MM.1S (cell line): ENCODE measurements at regions not wholly inside any gene's neighbourhood (a gene's known extent, or its start where the extent isn't known, plus 50 kb on each side); places are given as distances from the start of the nearest gene placed in this dataset.

Experiments
- DNase-seq: peaks from one replicate; pipeline ENCODE4 v3.0.0-alpha.2; 2015
- H2AFZ ChIP-seq: fragments of 300-600 bp; sonication (generic); 2 replicates; pipeline ENCODE4 v1.6.0; 2016; ENCODE audit warnings: antibody characterized with exemption, low read length
- H3F3A ChIP-seq: fragments of 300-600 bp; sonication (generic); 2 replicates; pipeline ENCODE4 v1.6.1; 2016; ENCODE audit warnings: mild to moderate bottlenecking, antibody characterized with exemption, low read length, moderate library complexity, mixed read lengths; ENCODE audit not compliant: insufficient read depth
- H3K27ac ChIP-seq: fragments of 300-600 bp; sonication (generic); 2 replicates; pipeline ENCODE4 v1.5.1; 2016; ENCODE audit warnings: mild to moderate bottlenecking, low read length
- H3K27me3 ChIP-seq: fragments of 300-600 bp; sonication (generic); replicated peaks from 2 replicates; pipeline ENCODE4 v1.6.0; 2016; ENCODE audit warnings: low read length; ENCODE audit not compliant: insufficient read depth
- H3K36me3 ChIP-seq: fragments of 300-600 bp; sonication (generic); replicated peaks from 2 replicates; pipeline ENCODE4 v1.6.1; 2016; ENCODE audit warnings: mild to moderate bottlenecking, low read length, mixed read lengths; ENCODE audit not compliant: insufficient read depth
- H3K4me1 ChIP-seq: fragments of 300-600 bp; sonication (generic); 2 replicates; pipeline ENCODE4 v1.6.1; 2016; ENCODE audit warnings: low read length, mixed read lengths
- H3K4me2 ChIP-seq: fragments of 300-600 bp; sonication (generic); 2 replicates; pipeline ENCODE4 v1.6.0; 2016; ENCODE audit warnings: low read depth, low read length
- H3K4me3 ChIP-seq: fragments of 300-600 bp; sonication (generic); 2 replicates; pipeline ENCODE4 v1.5.1; 2016; ENCODE audit warnings: low read length, mixed read lengths
- H3K79me2 ChIP-seq: fragments of 300-600 bp; sonication (generic); 2 replicates; pipeline ENCODE4 v1.6.1; 2016; ENCODE audit warnings: mixed run types, low read length, mixed read lengths
- H3K9ac ChIP-seq: fragments of 300-600 bp; sonication (generic); 2 replicates; pipeline ENCODE4 v1.6.1; 2016; ENCODE audit warnings: low read length, mixed read lengths
- H3K9me2 ChIP-seq: fragments of 300-600 bp; sonication (generic); replicated peaks from 2 replicates; pipeline ENCODE4 v1.6.1; 2016; ENCODE audit warnings: mild to moderate bottlenecking, low read length, mixed read lengths; ENCODE audit not compliant: insufficient read depth
- H3K9me3 ChIP-seq: fragments of 300-600 bp; sonication (generic); replicated peaks from 2 replicates; pipeline ENCODE4 v1.6.1; 2016; ENCODE audit warnings: mild to moderate bottlenecking, low read length, mixed read lengths; ENCODE audit not compliant: insufficient read depth
- H4K20me1 ChIP-seq: fragments of 300-600 bp; sonication (generic); 2 replicates; pipeline ENCODE4 v1.6.1; 2016; ENCODE audit warnings: mild to moderate bottlenecking, low read length, moderate library complexity, mixed read lengths; ENCODE audit not compliant: insufficient read depth
- CTCF ChIP-seq: fragments of 300-600 bp; sonication (generic); IDR thresholded peaks from 2 replicates; pipeline ENCODE4 v1.5.1; 2016; ENCODE audit warnings: antibody characterized with exemption, low read length, mixed read lengths
- EZH2 ChIP-seq: fragments of 300-600 bp; sonication (generic); optimal IDR thresholded peaks from 2 replicates; pipeline ENCODE3; 2017; ENCODE audit warnings: low read depth, mild to moderate bottlenecking, antibody characterized with exemption, low read length, mixed read lengths
- EZH2phosphoT487 ChIP-seq: fragments of 300-600 bp; sonication (generic); IDR thresholded peaks from 2 replicates; pipeline ENCODE4 v1.6.1; 2018; ENCODE audit warnings: antibody characterized with exemption, low read length

- H3K4me3 ChIP-seq = peak overlapping the region; percentile 43
- no peaks in the 10 kb centered on the region for H3K36me3 ChIP-seq
- no peaks in the 10 kb centered on the region for H3K27me3 ChIP-seq
- peak overlapping the region; percentile 81 for H3K9ac ChIP-seq
- peaks cover 48% of the 10 kb centered on the region for H3K4me1 ChIP-seq
- no peaks in the 10 kb centered on the region for H4K20me1 ChIP-seq
- no peak for DNase-seq
- peak overlapping the region; percentile 30; the same call in 1 of the 2 replicates for H2AFZ ChIP-seq
- H3K9me3 ChIP-seq = no peaks in the 10 kb centered on the region
- no peak for TF ChIP-seq EZH2phosphoT487
- H3K4me2 ChIP-seq = peak overlapping the region; percentile 94
- peaks cover 29% of the 10 kb centered on the region for H3K79me2 ChIP-seq
- peak overlapping the region; percentile 98 for H3K27ac ChIP-seq
- H3F3A ChIP-seq = peaks cover 33% of the 10 kb centered on the region
- H3K9me2 ChIP-seq = no peaks in the 10 kb centered on the region
Observed at GRCh38 chr9:91162311-91162710, 199.4 kb downstream of the AUH start.

- Histone ChIP-seq H3K36me3 (no peaks in the 10 kb centered on the region), H3K4me1 (peaks cover 48% of the 10 kb centered on the region), H2AFZ (peak overlapping the region; percentile 30; the same call in 1 of the 2 replicates), H3K4me2 (peak overlapping the region; percentile 94), H3F3A (peaks cover 33% of the 10 kb centered on the region), H3K79me2 (peaks cover 29% of the 10 kb centered on the region), H3K27me3 (no peaks in the 10 kb centered on the region), H3K4me3 (peak overlapping the region; percentile 43), H3K9me3 (no peaks in the 10 kb centered on the region), H4K20me1 (no peaks in the 10 kb centered on the region), H3K9me2 (no peaks in the 10 kb centered on the region), H3K27ac (peak overlapping the region; percentile 98), H3K9ac (peak overlapping the region; percentile 81)
- DNase-seq = peak; percentile 92
- TF ChIP-seq EZH2phosphoT487 (no peak), CTCF (no peak), EZH2 (no peak)
Observed at GRCh38 chr9:91162784-91163443, 198.8 kb downstream of the AUH start.

- peak overlapping the region; percentile 98 for H3K27ac ChIP-seq
- H3K27me3 ChIP-seq = no peaks in the 10 kb centered on the region
- no peaks in the 10 kb centered on the region for H3K9me3 ChIP-seq
- H3F3A ChIP-seq = peaks cover 33% of the 10 kb centered on the region
- H3K36me3 ChIP-seq = no peaks in the 10 kb centered on the region
- H3K9me2 ChIP-seq = no peaks in the 10 kb centered on the region
- no peak for DNase-seq
- TF ChIP-seq EZH2phosphoT487 (no peak), EZH2 (no peak), CTCF (no peak)
- peak overlapping the region; percentile 81 for H3K9ac ChIP-seq
- H3K4me2 ChIP-seq = peak overlapping the region; percentile 94
- peaks cover 48% of the 10 kb centered on the region for H3K4me1 ChIP-seq
- no peak overlapping the region for H2AFZ ChIP-seq
- H3K4me3 ChIP-seq = peak overlapping the region; percentile 43; the same call in 1 of the 2 replicates
- peaks cover 25% of the 10 kb centered on the region for H3K79me2 ChIP-seq
- no peaks in the 10 kb centered on the region for H4K20me1 ChIP-seq
Observed at GRCh38 chr9:91163444-91163772, 198.3 kb downstream of the AUH start.

GRCh38 chr9:91163773-91164471 is 197.8 kb downstream of the AUH start:
- peak overlapping the region; percentile 94 for H3K4me2 ChIP-seq
- peak; percentile 37 for DNase-seq
- no peaks in the 10 kb centered on the region for H4K20me1 ChIP-seq
- H3K27me3 ChIP-seq = no peaks in the 10 kb centered on the region
- peaks cover 48% of the 10 kb centered on the region for H3K4me1 ChIP-seq
- TF ChIP-seq EZH2phosphoT487 (no peak), EZH2 (no peak), CTCF (no peak)
- H3K4me3 ChIP-seq = peak overlapping the region; percentile 43; the same call in 1 of the 2 replicates
- H3K9me2 ChIP-seq = no peaks in the 10 kb centered on the region
- peaks cover 25% of the 10 kb centered on the region for H3K79me2 ChIP-seq
- peak overlapping the region; percentile 81 for H3K9ac ChIP-seq
- no peak overlapping the region; the same call in 1 of the 2 replicates for H2AFZ ChIP-seq
- H3K36me3 ChIP-seq = no peaks in the 10 kb centered on the region
- no peaks in the 10 kb centered on the region for H3K9me3 ChIP-seq
- H3K27ac ChIP-seq = peak overlapping the region; percentile 98
- peaks cover 33% of the 10 kb centered on the region for H3F3A ChIP-seq
